Ovary (tissue), 3 donors: ENCODE measurements at regions not wholly inside any gene's neighbourhood (a gene's known extent, or its start where the extent isn't known, plus 50 kb on each side); places are given as distances from the start of the nearest gene placed in this dataset.

Source experiments
- CTCF ChIP-seq, 3 donors: fragments of 450-650 bp in 2 of 3; fragments of 200-600 bp in 1 of 3; IDR thresholded peaks; one replicate each; pipeline versions ENCODE4 v1.5.1 to v1.8.0; 2016 to 2022; ENCODE audit warnings: antibody characterized with exemption in 3 of 3, mild to moderate bottlenecking in 1 of 3
- EP300 ChIP-seq: sonication (generic); formaldehyde crosslinking; IDR thresholded peaks from one replicate; pipeline ENCODE4 v1.6.1; 2017; ENCODE audit warnings: antibody characterized with exemption
- POLR2A ChIP-seq: fragments of 450-650 bp; IDR thresholded peaks from one replicate; pipeline ENCODE4 v1.6.1; 2017; ENCODE audit warnings: antibody characterized with exemption, mild to moderate bottlenecking, moderate library complexity
- donor health status: DM: no; HTN: no; CAD: no.

DNA sequence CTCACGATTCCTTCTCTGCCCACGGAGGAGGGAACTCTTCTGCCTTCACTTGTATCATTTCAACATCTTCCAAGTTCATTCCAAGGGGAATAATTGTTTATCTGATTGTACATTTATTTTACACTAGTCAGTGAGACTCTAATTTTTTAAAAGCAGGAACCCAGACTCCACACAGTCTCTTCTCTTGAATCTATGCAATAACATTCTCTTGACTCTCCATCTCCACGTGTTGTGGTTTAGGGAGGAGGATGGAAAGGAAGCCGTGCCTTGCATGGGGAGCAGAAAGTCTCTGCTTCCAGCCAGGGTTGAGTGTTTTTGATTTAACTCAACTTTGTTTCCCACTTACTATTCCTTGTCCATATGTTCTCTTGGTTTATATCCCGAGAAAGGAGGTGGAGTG lies 131.1 kb upstream of the RIOK3 start:
- TF ChIP-seq CTCF (IDR thresholded peaks at IDR 0.05) (no peak), POLR2A (no peak), EP300 (no peak)
